CD4-positive, alpha-beta T cell (primary cell): ENCODE measurements at regions not wholly inside any gene's neighbourhood (a gene's known extent, or its start where the extent isn't known, plus 50 kb on each side); places are given as distances from the start of the nearest gene placed in this dataset.
"Not testable (repeated sequence)": the region's sequence is repeated elsewhere in the genome, so short reads cannot be mapped to it uniquely, and the experiment has no call there.

Experiments
- ATAC-seq: fragments of 200-7000 bp; cut with Tn5 transposase; one replicate; pipeline ENCODE4 v1.10.0; 2022; ENCODE audit warnings: mild to moderate bottlenecking; ENCODE audit not compliant: poor library complexity
- CTCF ChIA-PET: fragments of 350-600 bp; sonication (Branson Sonifier 250); formaldehyde crosslinking; loops from one replicate; lab custom pipeline; 2021; ENCODE audit warnings: antibody characterized with exemption, inconsistent platforms; lab: Charles Lee
- POLR2A ChIA-PET: fragments of 350-600 bp; sonication (Branson Sonifier 250); formaldehyde crosslinking; loops from one replicate; lab custom pipeline; 2021; ENCODE audit warnings: antibody characterized with exemption, inconsistent platforms; lab: Charles Lee
- DNase-seq, 14 experiments: peaks; one replicate each; pipeline ENCODE4 v3.0.0-alpha.2; 2013 to 2020; ENCODE audit warnings: mixed read lengths in 2 of 14
- H3K27ac ChIP-seq, 2 donors: one replicate each; pipeline versions ENCODE4 v1.5.1 to v1.7.0; 2013; ENCODE audit warnings: low read length in 2 of 2, low read depth in 1 of 2, mild to moderate bottlenecking in 1 of 2
- H3K27me3 ChIP-seq, 2 experiments: 1 replicate in 1 of 2; 2 replicates in 1 of 2; pipeline versions ENCODE4 v1.6.1 to v1.7.0; 2013; ENCODE audit warnings: low read length in 2 of 2, control low read depth in 1 of 2, mild to moderate bottlenecking in 1 of 2, moderate library complexity in 1 of 2; ENCODE audit not compliant: insufficient read depth in 2 of 2, control insufficient read depth in 1 of 2
- H3K36me3 ChIP-seq: one replicate; pipeline ENCODE4 v1.6.1; 2013; ENCODE audit warnings: low read length, control low read depth; ENCODE audit not compliant: insufficient read depth
- H3K4me1 ChIP-seq: one replicate; pipeline ENCODE4 v1.6.1; 2013; ENCODE audit warnings: low read length, control low read depth; ENCODE audit not compliant: insufficient read depth
- H3K4me3 ChIP-seq: one replicate; pipeline ENCODE4 v1.5.1; 2013; ENCODE audit warnings: mild to moderate bottlenecking, low read length, moderate library complexity
- H3K9me3 ChIP-seq, 2 experiments: 1 replicate in 1 of 2; 2 replicates in 1 of 2; pipeline versions ENCODE4 v1.6.1 to v1.7.0; 2013; ENCODE audit warnings: low read length in 2 of 2, mild to moderate bottlenecking in 2 of 2, control low read depth in 1 of 2, moderate library complexity in 1 of 2; ENCODE audit not compliant: control insufficient read depth in 1 of 2, insufficient read depth in 1 of 2
- H3K27ac Mint-ChIP-seq: one replicate; pipeline ENCODE4 v1.8.0; 2020; ENCODE audit warnings: mixed read lengths
- H3K27me3 Mint-ChIP-seq: one replicate; pipeline ENCODE4 v1.8.0; 2021; ENCODE audit warnings: mixed read lengths
- H3K36me3 Mint-ChIP-seq: one replicate; pipeline ENCODE4 v1.8.0; 2021; ENCODE audit warnings: low read depth, mixed read lengths
- H3K4me1 Mint-ChIP-seq: one replicate; pipeline ENCODE4 v1.8.0; 2021; ENCODE audit warnings: low read depth, mixed read lengths
- H3K4me3 Mint-ChIP-seq: one replicate; pipeline ENCODE4 v1.8.0; 2020; ENCODE audit warnings: mild to moderate bottlenecking, mixed read lengths
- H3K9me3 Mint-ChIP-seq: one replicate; pipeline ENCODE4 v1.8.0; 2020; ENCODE audit warnings: mixed read lengths
- CTCF ChIP-seq: fragments of 200-600 bp; IDR thresholded peaks from one replicate; pipeline ENCODE4 v1.8.0; 2022; ENCODE audit warnings: antibody characterized with exemption, mild to moderate bottlenecking
- intact Hi-C, 2 experiments: fragments of 100-400 bp; cut with DNase I in 1 of 2; cut with micrococcal nuclease in 1 of 2; formaldehyde crosslinking; loops; one replicate each; pipeline versions ENCODE4 v1.15.1 to v1.9.0; 2023 to 2025; cut with DNase I, micrococcal nuclease

- Mint-ChIP-seq H3K27ac (no peak overlapping the region), H3K27me3 (no peaks in the 10 kb centered on the region), H3K36me3 (no peaks in the 10 kb centered on the region), H3K4me1 (no peaks in the 10 kb centered on the region), H3K4me3 (no peak overlapping the region), H3K9me3 (peaks cover 7% of the 10 kb centered on the region)
- TF ChIP-seq CTCF = no peak
- CTCF ChIA-PET = no interaction called here
- H3K27ac ChIP-seq = no peak overlapping the region
- POLR2A ChIA-PET = no interaction called here
- no peak overlapping the region for H3K4me3 ChIP-seq
- DNase-seq (no peak), ATAC-seq (no peak)
- H3K27me3 ChIP-seq = no peaks in the 10 kb centered on the region
- H3K4me1 ChIP-seq = no peaks in the 10 kb centered on the region
- intact Hi-C loops = no loop called here
- no peaks in the 10 kb centered on the region for H3K9me3 ChIP-seq
- H3K36me3 ChIP-seq = no peaks in the 10 kb centered on the region
Observed at GRCh38 chr3:26233374-26233773, 389.2 kb upstream of the LRRC3B start.

DNA sequence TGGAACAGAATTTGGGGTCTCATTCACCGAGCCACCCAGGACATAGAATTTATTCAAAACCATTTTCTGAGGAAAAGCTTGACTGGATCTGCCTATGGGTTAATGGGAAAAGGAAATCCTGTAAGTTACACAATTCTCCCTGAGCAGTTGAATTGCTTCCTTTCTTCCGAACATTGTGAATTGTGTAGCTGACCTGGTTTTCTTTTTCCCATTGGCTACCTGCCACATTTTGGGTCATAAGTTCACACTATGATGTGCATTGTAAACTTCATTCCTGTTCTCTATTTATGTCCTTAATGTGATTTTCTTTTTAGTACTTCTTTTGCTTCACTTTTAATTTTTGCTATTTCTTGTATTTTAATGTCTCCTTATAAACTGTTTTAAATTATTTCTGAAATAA is 386.0 kb upstream of the LRRC3B start:
- DNase-seq = no peak
- ATAC-seq = no peak
- no peaks in the 10 kb centered on the region for H3K4me1 Mint-ChIP-seq
- no peak for TF ChIP-seq CTCF
- Histone ChIP-seq H3K4me3 (no peak overlapping the region), H3K9me3 (no peaks in the 10 kb centered on the region), H3K27me3 (no peaks in the 10 kb centered on the region), H3K27ac (no peak overlapping the region), H3K36me3 (no peaks in the 10 kb centered on the region), H3K4me1 (no peaks in the 10 kb centered on the region)
- peaks cover 6% of the 10 kb centered on the region for H3K9me3 Mint-ChIP-seq
- no peak overlapping the region for H3K27ac Mint-ChIP-seq
- CTCF ChIA-PET = no interaction called here
- intact Hi-C loops = no loop called here
- POLR2A ChIA-PET = no interaction called here
- no peaks in the 10 kb centered on the region for H3K36me3 Mint-ChIP-seq
- no peaks in the 10 kb centered on the region for H3K27me3 Mint-ChIP-seq
- H3K4me3 Mint-ChIP-seq = no peak overlapping the region

DNA sequence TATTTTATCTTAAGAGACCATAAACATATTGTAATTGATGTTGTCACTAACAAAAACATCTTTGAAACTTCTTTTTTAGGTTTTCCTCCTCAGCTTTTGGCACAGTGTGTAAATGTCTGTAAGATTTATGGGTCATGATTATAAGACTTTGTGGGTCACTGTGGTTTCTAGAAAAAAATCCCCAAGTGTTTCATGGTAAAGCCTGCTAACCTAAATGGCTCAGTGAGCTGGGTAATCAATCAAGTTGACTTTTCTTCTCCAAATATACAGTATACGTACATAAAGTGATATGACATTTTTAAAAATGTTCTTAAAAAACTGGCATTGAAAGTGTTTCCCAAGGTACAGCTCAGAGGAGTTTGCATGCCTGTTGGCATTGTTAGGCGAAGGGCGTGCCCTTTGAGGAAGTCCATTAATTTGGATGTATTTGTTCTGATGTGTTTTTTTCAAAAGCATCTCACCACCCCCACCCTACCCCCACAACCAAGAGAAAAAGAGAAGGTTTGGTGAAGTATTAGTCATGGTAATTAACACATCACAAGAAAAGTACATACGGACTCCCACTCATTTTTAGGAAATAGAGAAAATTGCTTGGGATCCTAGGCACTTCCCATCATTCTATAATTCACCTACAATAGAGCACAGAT is 385.4 kb upstream of the LRRC3B start:
- ChIA-PET POLR2A (no interaction called here), CTCF (no interaction called here)
- no peak for TF ChIP-seq CTCF
- H3K27me3 ChIP-seq = no peaks in the 10 kb centered on the region
- peaks cover 6% of the 10 kb centered on the region for H3K9me3 Mint-ChIP-seq
- H3K36me3 Mint-ChIP-seq = no peaks in the 10 kb centered on the region
- no peaks in the 10 kb centered on the region for H3K36me3 ChIP-seq
- H3K27ac Mint-ChIP-seq = no peak overlapping the region
- no peaks in the 10 kb centered on the region for H3K27me3 Mint-ChIP-seq
- no peaks in the 10 kb centered on the region for H3K4me1 Mint-ChIP-seq
- no peaks in the 10 kb centered on the region for H3K9me3 ChIP-seq
- H3K4me3 Mint-ChIP-seq = no peak overlapping the region
- no peak for ATAC-seq
- no peaks in the 10 kb centered on the region for H3K4me1 ChIP-seq
- DNase-seq = no peak
- no peak overlapping the region for H3K4me3 ChIP-seq
- intact Hi-C loops = no loop called here
- H3K27ac ChIP-seq = no peak overlapping the region

DNA sequence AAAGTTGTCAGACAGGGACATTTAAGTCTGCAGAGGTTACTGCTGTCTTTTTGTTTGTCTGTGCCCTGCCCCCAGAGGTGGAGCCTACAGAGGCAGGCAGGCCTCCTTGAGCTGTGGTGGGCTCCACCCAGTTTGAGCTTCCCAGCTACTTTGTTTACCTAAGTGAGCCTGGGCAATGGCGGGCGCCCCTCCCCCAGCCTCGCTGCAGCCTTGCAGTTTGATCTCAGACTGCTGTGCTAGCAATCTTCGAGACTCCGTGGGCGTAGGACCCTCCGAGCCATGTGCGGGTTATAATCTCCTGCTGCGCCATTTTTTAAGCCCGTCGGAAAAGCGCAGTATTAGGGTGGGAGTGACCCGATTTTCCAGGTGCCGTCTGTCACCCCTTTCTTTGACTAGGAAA is 378.0 kb upstream of the LRRC3B start:
- H3K27me3 ChIP-seq, H3K9me3 Mint-ChIP-seq, H3K27ac ChIP-seq, H3K36me3 Mint-ChIP-seq, DNase-seq, H3K4me1 Mint-ChIP-seq, ATAC-seq, H3K27ac Mint-ChIP-seq, H3K4me3 ChIP-seq, H3K27me3 Mint-ChIP-seq, H3K4me3 Mint-ChIP-seq, CTCF ChIA-PET, intact Hi-C loops, H3K4me1 ChIP-seq, H3K36me3 ChIP-seq, H3K9me3 ChIP-seq, POLR2A ChIA-PET: not testable (repeated sequence)
